H1 (cell line): ENCODE measurements at regions not wholly inside any gene's neighbourhood (a gene's known extent, or its start where the extent isn't known, plus 50 kb on each side); places are given as distances from the start of the nearest gene placed in this dataset.

Source experiments
- CTBP2 ChIP-seq: IDR thresholded peaks from 2 replicates; pipeline ENCODE4 v1.7.0; 2011; ENCODE audit warnings: borderline replicate concordance, mild to moderate bottlenecking, moderate library complexity, mixed read lengths, low read length; ENCODE audit not compliant: insufficient read depth, insufficient read length
- EGR1 ChIP-seq: IDR thresholded peaks from 2 replicates; pipeline ENCODE4 v1.6.1; 2011; ENCODE audit warnings: low read depth, low read length, borderline replicate concordance
- SIRT6 ChIP-seq: IDR thresholded peaks from one replicate; pipeline ENCODE4 v1.7.1; 2012; ENCODE audit warnings: low read length, inconsistent platforms
- SP2 ChIP-seq: IDR thresholded peaks from 2 replicates; pipeline ENCODE4 v1.6.1; 2012; ENCODE audit warnings: mild to moderate bottlenecking, low read length, inconsistent platforms
- USF2 ChIP-seq: IDR thresholded peaks from 2 replicates; pipeline ENCODE4 v1.6.1; 2011; ENCODE audit warnings: low read length, improper control_type of control experiment

DNA sequence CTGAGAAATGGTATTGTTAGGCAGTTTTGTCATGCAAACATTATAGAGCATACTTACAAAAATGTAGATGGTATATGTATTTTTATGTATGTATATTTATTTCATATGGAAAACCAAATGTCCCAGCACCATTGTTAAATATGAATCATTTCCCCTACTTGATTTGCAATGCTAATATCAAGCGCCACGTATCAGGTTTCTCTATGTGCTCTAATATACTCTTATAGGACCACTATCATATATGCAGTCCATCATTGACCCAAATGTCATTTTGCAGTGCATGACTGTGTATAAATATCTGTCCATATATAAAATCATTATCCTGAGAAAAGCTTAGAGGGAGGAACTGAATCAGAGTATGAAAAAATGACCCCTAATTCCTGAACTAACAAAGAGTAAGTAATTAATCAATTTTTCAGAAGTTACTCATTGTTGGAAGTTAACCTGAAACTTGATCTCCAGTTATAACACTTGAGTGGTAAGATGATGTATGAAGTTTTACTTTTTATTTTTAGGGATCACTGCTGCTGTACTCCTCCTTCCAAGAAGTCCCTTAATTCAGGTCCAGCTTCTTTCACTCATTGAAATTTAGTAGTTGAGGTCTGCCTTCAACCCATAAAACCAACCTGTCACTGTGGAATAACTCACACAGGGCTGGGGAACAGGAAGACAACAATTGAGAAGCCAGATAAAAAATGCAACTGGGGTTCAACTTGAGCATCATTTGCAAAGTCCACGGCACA, 134.8 kb upstream of the LDB2 start (continued):
- TF ChIP-seq SP2 = no peak
- TF ChIP-seq SIRT6 = no peak
- no peak for TF ChIP-seq USF2
- no peak for TF ChIP-seq CTBP2
- no peak for TF ChIP-seq EGR1
